Keratinocyte (primary cell): ENCODE measurements at regions not wholly inside any gene's neighbourhood (a gene's known extent, or its start where the extent isn't known, plus 50 kb on each side); places are given as distances from the start of the nearest gene placed in this dataset.

Experiments used
- DNase-seq: peaks from one replicate; pipeline ENCODE4 v3.0.0-alpha.2; 2011; ENCODE audit warnings: low read depth, missing footprints, low spot score
- FAIRE-seq: peaks from 2 replicates; lab custom pipeline; 2011; peaks lifted over from hg19 to GRCh38; lab: Jason Lieb, UNC
- H2AFZ ChIP-seq: 2 replicates; pipeline ENCODE4 v1.6.0; 2012; ENCODE audit warnings: low read length, control low read depth, inconsistent platforms; ENCODE audit not compliant: control insufficient read depth
- H3K27ac ChIP-seq: 2 replicates; pipeline ENCODE4 v1.5.1; 2011; ENCODE audit warnings: low read length; ENCODE audit not compliant: control insufficient read depth, insufficient read depth
- H3K27me3 ChIP-seq: 3 replicates; pipeline ENCODE4 v1.6.0; 2011; ENCODE audit warnings: low read length; ENCODE audit not compliant: control insufficient read depth, insufficient read depth; ENCODE audit errors: extremely low read depth
- H3K36me3 ChIP-seq, 2 experiments: 2 replicates in 1 of 2; 3 replicates in 1 of 2; pipeline ENCODE4 v1.5.1; 2011; ENCODE audit warnings: low read length in 2 of 2, mild to moderate bottlenecking in 1 of 2; ENCODE audit not compliant: control insufficient read depth in 2 of 2, insufficient read depth in 2 of 2; ENCODE audit errors: extremely low read depth in 1 of 2
- H3K4me1 ChIP-seq: 3 replicates; pipeline ENCODE4 v1.5.1; 2011; ENCODE audit warnings: low read length; ENCODE audit not compliant: control insufficient read depth, insufficient read depth; ENCODE audit errors: extremely low read depth
- H3K4me2 ChIP-seq: 3 replicates; pipeline ENCODE4 v1.6.0; 2011; ENCODE audit warnings: low read depth, low read length; ENCODE audit not compliant: control insufficient read depth, insufficient read depth; ENCODE audit errors: extremely low read depth
- H3K4me3 ChIP-seq, 3 experiments: fragments of 200-600 bp in 1 of 3; sonication (generic) in 1 of 3; 2 replicates in 2 of 3; 3 replicates in 1 of 3; pipeline ENCODE4 v1.5.1; 2011 to 2016; ENCODE audit warnings: low read length in 3 of 3, mild to moderate bottlenecking in 3 of 3, control low read depth in 2 of 3, inconsistent platforms in 1 of 3, low read depth in 1 of 3, mixed read lengths in 1 of 3, mixed run types in 1 of 3, moderate library complexity in 1 of 3; ENCODE audit not compliant: control insufficient read depth in 2 of 3, insufficient read depth in 2 of 3; ENCODE audit errors: extremely low read depth in 1 of 3
- H3K79me2 ChIP-seq: 2 replicates; pipeline ENCODE4 v1.6.0; 2012; ENCODE audit warnings: low read length; ENCODE audit not compliant: control insufficient read depth, insufficient read depth
- H3K9ac ChIP-seq: 3 replicates; pipeline ENCODE4 v1.6.0; 2011; ENCODE audit warnings: low read length; ENCODE audit not compliant: control insufficient read depth, insufficient read depth; ENCODE audit errors: extremely low read depth
- H3K9me1 ChIP-seq: 3 replicates; pipeline ENCODE4 v1.6.0; 2011; ENCODE audit warnings: low read length; ENCODE audit not compliant: control insufficient read depth, insufficient read depth; ENCODE audit errors: extremely low read depth
- H3K9me3 ChIP-seq: 2 replicates; pipeline ENCODE4 v1.5.1; 2012; ENCODE audit warnings: low read depth, low read length; ENCODE audit not compliant: control insufficient read depth
- H4K20me1 ChIP-seq: 3 replicates; pipeline ENCODE4 v1.6.0; 2011; ENCODE audit warnings: low read length; ENCODE audit not compliant: control insufficient read depth, insufficient read depth; ENCODE audit errors: extremely low read depth
- CTCF ChIP-seq, 3 experiments: IDR thresholded peaks in 1 of 3; conservative IDR thresholded peaks in 1 of 3; optimal IDR thresholded peaks in 1 of 3; 2 replicates in 2 of 3; 3 replicates in 1 of 3; pipeline versions ENCODE3 to v1.5.1; 2011; ENCODE audit warnings: low read length in 3 of 3, mild to moderate bottlenecking in 3 of 3, moderate library complexity in 2 of 3, control low read depth in 1 of 3, inconsistent platforms in 1 of 3; ENCODE audit not compliant: insufficient read depth in 2 of 3; ENCODE audit errors: extremely low read depth in 1 of 3
- EZH2 ChIP-seq: IDR thresholded peaks from one replicate; pipeline ENCODE4 v1.6.1; 2012; ENCODE audit warnings: inconsistent platforms, mild to moderate bottlenecking, low read length, moderate library complexity
- dilution Hi-C: fragments of 300-500 bp; cut with MboI; formaldehyde crosslinking; loops from one replicate; pipeline ENCODE4 v1.7.0; 2020; ENCODE audit warnings: low sequenced_read_pairs; ENCODE audit not compliant: extremely low pct_ligation_motif_present

DNA sequence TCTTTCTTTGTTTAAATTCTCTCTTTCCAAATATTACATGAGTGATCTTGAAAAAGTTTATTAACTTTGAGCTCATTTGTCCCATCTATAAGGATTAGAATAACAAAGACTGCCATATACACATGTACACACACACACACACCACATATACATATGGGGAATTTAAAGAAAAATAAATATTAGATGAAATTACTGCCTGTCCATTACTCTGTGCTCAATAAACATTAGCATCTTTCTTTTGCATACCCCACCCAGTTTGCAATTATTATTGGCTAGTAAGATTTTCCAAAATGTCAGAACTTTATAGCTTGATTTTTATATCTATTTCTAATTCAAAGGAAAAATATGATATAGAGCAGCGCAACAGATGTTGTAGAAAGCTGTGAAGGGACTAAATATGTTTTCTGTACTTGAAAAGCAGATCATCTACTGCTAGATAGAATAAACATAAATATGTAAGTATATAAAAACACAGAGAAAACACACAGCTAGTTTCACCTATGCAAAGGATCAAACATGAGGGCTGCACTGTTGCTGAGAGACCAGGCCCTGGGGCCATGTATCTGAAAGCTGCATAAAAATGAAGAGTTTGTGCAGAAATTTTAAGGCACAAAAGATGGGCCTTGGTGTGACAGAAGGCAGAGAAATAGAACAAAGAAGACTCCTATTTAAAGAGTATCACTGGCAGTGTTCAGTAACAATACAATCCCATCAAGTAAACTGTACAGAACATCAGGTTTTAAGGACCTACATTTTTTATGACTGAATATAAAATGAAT lies 114.2 kb upstream of the NECTIN3 start:
- TF ChIP-seq EZH2, result no peak
- Histone ChIP-seq H3K9me1 (no peaks in the 10 kb centered on the region), H3K27ac (no peak overlapping the region), H3K4me3 (no peak overlapping the region), H3K9me3 (no peaks in the 10 kb centered on the region), H3K27me3 (no peaks in the 10 kb centered on the region), H3K4me2 (no peak overlapping the region), H3K36me3 (no peaks in the 10 kb centered on the region), H3K79me2 (no peaks in the 10 kb centered on the region), H4K20me1 (no peaks in the 10 kb centered on the region), H3K9ac (no peak overlapping the region), H2AFZ (no peak overlapping the region), H3K4me1 (no peaks in the 10 kb centered on the region)
- DNase-seq (no peak), FAIRE-seq (no peak)
- dilution Hi-C loops, result no loop called here

GRCh38 chr3:110958313-110959147 lies 113.1 kb upstream of the NECTIN3 start:
- Histone ChIP-seq H3K27ac (no peak overlapping the region), H3K9me3 (no peaks in the 10 kb centered on the region), H4K20me1 (no peaks in the 10 kb centered on the region), H3K36me3 (no peaks in the 10 kb centered on the region), H3K9ac (no peak overlapping the region), H3K4me1 (no peaks in the 10 kb centered on the region), H2AFZ (no peak overlapping the region), H3K79me2 (no peaks in the 10 kb centered on the region), H3K9me1 (no peaks in the 10 kb centered on the region), H3K4me3 (no peak overlapping the region), H3K4me2 (no peak overlapping the region), H3K27me3 (no peaks in the 10 kb centered on the region)
- FAIRE-seq, result no peak
- TF ChIP-seq EZH2, result no peak
- no peak for TF ChIP-seq CTCF (optimal IDR thresholded peaks at IDR 0.05 in 1 of 3, IDR thresholded peaks at IDR 0.05 in 1 of 3, conservative IDR thresholded peaks at IDR 0.05 in 1 of 3; ENCODE audit: extremely low read depth in 1 of 3, insufficient read depth in 2 of 3, low read length in 3 of 3)
- no peak for DNase-seq
- dilution Hi-C loops, result no loop called here
